HG03439 (cell line): ENCODE measurements at regions not wholly inside any gene's neighbourhood (a gene's known extent, or its start where the extent isn't known, plus 50 kb on each side); places are given as distances from the start of the nearest gene placed in this dataset.

Experiments
- ATAC-seq: cut with Tn5 transposase; IDR thresholded peaks from one replicate; pipeline ENCODE4 v1.9.1; 2021; ENCODE audit warnings: mild to moderate bottlenecking, moderate library complexity; ENCODE audit not compliant: unreplicated experiment

DNA sequence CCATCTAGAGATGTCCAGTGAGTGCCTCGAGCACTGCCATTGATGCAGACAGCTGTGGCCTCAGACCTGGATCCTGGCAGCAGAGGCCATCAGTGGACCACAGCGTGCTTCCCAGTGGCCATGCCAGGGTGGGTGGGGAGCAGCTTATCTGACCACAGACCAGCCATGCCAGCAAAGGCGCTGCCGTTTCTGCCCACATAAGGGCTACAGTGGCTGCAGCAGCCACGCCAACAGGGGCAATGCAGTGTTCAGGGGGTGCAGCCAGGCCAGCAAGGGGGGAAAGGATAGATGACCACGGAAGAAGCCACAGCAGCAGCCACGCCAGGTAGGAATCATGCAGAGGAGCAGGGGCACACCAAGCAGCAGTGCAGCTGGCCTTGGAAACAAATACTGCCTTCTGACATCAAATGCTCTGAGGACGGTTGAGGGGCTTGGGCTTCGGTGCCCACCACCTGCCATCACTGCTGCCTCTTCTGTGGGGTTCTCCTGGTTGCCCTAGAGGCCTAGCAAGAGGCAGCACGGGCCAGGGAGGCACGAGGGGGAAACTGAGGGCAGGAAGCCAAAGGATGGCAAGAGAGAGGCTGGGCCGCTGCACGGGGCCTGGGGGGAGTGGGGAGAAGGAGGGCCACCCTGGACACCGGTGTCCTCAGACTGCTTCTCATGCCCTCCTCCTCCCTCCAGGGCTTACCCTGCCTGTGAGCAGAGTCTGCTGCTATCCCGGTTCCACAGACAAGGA lies 94.7 kb upstream of the RUNX3 start:
- ATAC-seq = no peak

DNA sequence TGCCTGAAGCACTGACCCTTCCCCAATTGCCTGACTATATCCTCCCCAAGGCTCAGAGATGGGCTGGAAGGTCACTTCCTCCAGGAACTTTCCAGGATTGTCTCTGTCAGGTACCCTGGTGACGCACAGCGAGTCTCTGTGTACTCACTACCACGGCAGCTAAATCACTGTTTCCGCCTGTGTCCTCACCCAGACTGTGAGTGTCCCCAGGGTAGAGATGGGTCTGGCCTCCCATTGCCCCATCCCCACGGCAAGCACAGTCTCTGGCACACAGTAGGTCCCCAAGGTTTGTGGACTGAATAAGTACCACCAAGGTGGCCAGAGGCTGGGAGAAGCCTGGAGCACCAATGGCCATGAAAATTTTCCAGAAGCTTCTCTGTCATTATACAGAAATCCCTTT lies 93.8 kb upstream of the RUNX3 start:
- no peak for ATAC-seq

DNA sequence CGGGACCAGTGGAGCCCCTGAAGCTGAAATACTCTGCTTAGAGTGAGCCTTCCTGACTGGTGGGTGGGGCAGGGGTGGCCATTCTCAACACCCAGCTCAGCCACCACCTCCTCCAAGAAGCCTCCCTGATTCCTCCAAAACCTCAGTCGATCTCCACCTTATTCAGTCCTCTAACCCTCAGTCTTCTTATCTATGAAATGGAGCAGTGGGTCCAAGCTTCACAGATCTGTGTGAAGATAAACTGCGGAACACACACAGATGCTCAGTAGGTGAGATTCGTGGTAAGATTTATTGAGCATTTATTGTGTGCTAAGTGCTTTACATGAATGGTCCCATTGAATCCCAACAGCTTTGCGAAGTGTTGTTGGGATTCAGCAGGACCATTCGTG lies 93.1 kb upstream of the RUNX3 start:
- no peak for ATAC-seq

DNA sequence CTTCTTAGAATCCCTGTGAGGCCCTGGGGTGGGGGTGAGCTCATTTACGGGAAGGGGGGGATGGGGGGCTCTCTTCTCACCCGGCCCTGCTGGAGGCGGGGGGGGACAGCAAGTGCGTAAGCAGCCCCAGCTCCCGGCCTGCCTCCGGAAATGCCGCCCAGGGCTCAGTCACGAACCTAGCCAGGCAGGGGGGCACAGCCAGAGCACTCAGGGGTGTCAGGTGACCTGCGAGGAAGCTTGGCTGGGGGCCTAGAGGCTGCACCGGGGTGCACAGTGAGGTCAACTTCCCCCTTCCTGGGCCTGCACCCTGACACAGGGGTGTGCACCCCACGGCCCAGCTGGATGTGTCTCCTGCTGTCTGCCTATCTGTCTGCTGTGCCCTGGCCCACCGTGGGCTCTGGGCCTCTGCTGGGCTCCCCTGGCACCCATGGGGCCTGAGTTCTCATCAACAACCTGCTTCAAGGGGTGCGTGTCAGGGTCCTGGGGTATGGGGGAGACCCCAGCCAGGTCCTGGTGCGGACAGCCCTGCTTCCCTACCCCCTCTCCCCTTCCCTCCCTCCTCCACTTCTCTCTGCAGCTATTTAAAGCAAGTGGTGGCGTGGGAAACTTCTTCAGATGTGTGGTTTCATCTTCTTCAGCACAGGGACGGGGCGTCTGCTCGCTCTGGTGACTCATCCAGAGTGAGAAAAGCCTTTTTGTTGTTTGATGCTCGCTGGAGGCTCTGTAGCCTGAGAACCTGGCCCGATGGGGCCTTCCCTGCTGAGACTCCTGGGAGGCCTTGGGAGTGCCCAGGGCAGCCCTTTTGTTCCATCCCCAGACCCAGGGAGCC lies 92.5 kb upstream of the RUNX3 start:
- ATAC-seq = peak; percentile 79

DNA sequence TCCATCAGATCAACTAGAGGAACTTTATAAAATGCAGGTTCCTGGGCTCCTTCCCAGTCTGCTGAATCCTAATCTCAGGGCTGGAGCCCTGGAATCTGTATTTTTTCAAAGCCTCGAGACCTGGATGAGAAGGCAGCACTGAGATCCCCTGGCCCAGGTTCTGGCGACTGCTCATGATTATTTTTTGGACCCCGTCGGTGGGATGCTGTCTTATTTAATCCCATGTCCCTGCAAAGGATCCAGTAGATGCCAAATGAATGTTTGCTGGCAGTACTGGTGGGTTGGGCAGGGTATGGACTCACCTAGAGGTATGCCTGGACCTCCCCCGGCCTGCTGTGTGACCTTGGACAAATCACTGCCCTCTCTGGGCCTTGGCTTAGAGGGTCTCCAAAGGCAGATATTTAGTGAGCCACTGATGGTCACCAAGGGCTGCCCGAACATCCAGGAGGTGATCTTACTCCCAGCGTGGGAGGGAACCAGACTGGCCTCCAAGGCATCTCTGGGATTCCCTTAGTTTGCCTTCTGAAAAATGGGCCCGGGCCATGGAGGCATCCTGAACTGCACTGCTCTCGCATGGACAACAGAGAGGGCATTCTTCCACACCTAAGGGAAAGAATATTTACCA lies 91.6 kb upstream of the RUNX3 start:
- ATAC-seq = no peak

DNA sequence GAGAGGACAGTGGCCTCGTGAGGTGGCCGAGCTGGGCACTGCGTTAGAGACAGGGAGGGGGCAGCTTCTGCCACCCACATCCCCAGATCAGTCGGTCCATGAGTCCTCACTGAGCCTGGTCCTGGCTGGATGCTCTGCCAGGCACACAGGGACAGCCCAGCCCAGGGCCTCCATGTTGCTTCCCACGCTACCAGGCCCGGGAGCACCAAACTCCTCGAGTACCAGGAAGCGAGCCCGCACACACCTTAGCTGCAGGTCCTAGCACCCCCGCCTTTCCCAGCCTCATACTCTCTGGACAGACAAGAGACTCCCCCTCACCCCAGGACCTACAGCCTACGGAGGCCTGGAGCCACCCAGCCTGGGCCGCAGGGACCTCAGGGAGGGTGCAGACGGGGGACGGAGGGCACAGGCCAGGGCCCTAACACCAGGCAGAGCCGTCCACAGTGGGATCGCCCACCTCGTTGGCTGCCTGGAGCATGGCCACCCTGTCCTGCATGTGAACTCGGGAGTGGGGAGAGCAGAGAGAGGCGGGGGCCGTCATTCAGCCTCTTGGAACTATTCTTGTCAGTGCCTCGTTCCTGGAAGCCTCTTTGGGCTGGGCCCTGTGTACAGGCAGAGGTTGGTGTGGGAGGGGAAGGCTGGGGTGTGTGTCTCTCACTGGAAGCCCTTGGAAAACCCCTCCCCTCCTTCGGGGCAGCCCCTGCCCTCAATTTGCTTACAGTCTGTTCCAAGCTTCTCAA lies 90.9 kb upstream of the RUNX3 start:
- ATAC-seq = no peak

DNA sequence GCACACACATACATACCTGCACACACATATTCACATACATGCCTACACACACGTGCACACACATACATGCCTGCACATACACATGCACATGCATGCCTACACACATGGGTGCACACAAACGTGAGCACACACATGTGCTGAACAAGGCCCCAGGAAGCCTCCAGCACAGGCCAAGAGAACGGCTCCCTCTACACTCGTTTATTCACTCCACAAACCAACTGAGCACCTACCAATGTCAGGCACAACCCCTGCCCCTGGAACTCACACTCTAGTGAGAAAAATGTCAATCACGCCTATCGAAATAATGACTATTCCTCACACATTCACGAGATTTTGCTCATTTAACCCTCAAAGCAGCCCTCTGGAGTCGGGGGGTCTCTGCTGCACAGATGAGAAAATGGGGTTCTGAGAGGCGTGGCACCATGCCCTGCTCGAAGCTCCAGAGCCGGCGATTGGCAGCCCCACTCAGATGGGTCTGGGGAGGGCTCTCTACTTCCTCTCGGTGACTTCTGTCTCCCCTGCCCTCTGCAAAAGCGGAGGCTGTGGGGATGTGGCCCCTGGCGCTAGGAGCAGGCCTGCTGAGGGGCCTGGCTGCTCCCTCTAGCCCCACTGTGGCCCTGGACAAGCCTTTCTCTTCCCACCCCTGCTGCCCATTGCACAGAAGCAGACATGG lies 90.2 kb upstream of the RUNX3 start:
- no peak for ATAC-seq

DNA sequence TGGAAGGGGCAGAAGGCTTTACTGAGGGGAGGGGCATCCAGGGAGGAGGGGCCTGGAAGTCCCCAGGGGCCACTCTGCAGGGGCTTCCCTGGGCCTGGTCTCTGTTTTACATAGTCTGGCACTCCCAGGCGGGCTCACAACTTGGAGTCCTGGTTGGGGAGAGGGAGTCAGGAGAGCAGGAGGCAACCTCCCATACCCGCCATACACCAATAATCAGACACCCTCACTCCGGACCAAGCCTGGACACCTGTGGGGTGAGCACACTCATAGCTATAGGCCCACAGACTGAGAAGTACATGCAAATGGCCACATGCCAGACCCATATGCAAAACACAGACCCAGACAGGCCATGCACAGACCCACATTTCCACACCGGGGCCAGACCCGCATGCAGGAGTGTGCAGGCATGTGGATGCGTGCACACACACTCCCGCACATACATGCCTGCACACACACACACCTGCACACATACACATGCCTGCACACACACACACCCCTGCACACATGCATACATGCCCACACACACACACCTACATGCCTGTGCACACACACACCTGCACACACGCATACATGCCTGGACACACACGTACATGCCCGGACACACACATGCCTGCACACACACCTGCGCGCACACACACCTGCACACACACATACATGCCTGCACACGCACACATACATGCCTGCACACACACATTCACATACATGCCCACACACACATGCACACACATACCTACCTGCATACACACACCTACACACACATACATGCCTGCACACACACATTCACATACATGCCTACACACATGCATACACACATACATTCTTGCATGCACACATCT lies 89.5 kb upstream of the RUNX3 start:
- peak; percentile 42 for ATAC-seq

DNA sequence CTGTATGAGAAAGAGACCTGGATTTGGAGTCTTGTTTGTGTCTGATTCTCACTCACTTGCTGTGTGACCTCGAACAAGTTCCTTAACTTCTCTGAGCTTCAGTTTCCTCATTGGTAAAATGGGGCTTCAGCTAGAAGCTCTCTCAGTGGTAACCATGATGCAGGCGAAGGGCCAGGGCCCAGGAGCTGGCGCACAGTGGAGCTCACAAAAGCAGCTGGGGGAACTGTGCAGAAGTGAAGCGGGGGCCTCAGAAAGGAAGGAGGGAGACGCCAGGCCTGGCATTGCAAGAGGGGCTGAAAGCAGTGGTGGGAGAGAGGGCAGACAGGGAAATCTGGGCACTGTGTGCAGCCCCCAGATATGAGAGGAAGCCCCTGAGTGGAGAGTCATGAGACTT lies 88.9 kb upstream of the RUNX3 start:
- ATAC-seq = no peak

DNA sequence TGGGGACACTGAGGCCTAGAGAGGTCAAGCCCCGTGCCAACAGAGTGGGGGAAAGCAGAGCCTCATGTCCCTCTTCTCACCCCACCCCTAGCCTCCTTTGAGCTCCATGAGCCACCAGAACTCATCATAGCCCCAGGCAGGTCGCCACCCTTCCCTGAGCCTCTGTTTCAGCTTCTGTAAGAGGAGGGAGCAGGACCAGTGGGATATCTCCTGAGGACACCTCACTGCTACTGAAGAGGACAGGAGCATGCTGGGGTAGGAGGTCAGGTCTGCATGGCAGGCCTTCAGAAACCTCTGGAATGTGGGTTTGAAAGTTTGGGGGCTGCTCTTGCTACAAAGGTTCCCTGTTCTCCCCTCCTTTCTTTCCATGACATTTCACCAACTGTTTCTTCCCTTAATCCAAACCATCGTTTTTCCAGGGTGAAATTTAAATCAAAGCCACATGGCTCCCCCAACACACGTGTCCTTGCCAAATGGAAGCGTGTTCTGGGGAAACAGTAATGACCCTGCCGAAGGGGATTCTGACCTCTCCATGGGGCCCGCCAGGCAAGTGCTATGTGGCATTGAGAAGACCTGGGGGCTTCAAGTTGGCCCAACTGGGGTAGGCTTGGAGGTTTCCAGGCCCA lies 88.1 kb upstream of the RUNX3 start:
- ATAC-seq = no peak

DNA sequence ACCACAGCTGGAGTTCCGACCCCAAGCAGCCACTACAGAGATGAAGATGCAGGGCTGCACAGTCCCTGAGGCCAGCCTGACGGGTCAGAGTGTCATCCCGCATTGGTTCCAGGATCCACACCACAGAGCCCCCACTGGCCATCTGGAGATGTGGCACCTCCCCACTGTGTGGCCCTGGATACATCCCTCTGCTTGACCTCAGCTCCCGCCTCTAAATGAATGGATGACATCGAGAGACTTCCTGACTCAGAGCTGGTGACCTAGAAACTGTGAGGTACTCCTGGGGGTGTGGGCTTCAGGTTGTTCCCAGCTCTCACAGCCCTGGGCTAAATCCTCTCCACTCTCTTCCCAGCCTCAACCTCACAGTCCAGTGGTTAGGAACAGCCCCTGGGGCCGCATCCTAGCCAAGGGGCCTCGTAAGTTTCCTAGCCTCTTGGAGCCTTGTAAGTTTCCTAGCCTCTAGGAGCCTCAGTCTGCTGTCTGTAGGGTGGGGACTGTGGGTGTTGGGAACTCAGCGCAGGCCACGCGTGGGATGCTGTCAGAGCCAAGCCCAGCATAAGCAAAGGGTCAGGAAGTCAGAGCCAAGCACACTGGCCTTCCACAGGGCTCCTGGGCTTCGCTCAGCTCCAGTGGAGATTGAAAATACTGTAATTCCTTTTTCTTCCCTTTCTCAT lies 87.5 kb upstream of the RUNX3 start:
- ATAC-seq = no peak

DNA sequence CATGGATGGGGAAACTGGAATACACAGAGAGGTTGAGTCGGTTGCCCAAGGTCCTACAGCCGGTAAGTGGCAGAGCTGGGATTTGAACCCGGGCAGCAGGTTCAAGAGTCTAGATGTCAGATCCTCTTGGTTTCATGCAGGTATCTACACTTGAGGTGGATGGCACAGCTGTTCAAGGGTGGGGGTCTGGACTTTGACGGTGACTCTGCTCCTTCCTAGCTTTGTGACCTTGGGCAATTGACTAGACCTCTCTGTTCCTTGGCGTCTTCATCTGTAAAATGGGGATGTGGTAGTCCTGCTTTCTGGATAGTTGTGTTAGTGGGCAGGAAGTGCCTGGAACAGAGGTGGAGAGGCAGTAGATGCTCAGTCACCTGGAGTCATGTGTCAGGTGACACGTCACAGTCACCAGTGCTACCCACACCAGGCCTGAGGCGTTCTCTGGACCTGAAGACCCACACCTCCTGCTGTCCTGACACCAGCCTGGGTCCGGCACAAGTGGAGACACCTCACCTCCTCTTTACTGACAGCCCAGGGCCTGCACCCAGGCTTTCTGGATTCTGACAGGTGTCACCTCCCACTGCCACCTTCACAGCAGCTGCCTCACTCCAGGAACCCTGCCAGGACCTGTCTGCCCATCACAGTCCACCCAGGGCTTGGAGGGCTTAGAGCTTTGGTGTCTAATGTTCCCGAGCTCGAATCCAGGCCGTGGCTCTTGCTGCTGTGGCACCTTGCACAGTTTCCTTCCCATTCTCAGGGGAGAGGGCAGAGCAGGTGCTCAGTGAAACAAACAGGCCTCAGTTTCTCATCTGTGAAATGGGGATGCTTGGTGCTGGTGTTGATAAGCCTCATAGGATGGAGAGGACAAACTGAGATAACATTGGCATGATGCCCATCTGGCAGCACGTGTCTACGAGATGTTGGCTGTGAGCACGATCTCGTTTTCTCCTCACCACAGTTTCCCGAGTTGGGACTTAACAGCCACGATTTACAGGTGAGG lies 83.2 kb upstream of the RUNX3 start:
- no peak for ATAC-seq

DNA sequence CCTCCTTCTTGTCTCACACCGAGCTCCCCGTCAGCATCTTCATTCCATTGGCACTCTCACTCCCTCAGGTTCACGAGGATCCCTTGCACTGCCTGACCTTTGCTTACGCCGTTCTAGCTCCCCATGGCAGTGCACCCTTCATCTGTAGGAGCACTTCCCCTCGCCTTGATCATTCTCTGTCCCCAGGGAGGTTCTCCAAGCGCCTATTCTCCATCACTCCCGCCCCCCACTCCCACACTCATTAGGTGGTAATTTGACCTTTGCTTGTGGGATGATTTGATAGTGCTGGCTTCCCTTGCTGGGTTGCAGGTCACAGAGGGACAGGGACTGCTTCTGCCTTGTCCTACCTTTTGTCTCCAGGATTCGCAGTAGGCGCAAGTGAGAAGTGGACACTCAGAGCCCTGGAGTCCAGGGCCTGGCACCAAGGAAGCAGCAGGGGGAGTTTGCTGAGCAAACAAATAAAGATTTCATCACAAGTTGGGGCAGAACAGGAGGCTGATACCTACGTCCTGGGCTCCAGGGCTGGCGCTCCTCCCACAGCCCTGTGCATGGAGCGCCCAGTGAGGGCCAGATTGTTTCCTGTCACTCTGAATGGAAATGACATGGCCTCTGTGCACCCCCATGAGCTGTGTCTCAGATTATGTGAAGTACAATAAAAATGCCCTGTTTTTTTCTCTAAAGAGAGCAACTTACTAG lies 82.0 kb upstream of the RUNX3 start:
- ATAC-seq = no peak

DNA sequence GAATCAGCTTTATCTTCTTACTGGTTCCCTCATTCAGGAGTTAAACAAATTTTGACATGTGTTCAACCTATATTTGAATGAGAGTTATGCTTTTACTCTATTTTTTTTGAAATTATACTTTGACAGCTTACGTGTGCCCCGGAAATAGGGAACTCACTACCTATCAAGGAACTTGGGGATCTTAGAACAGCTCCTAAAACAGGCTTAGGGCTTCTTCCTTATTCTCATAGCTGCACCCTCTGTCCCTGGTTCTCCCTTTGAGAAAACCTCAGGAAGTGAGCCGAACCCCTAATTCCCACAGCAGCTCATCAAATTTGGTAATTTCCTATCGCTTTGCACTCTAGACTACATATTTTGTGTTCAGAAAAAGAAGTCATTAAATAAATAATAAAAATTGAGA lies 81.2 kb upstream of the RUNX3 start:
- no peak for ATAC-seq

DNA sequence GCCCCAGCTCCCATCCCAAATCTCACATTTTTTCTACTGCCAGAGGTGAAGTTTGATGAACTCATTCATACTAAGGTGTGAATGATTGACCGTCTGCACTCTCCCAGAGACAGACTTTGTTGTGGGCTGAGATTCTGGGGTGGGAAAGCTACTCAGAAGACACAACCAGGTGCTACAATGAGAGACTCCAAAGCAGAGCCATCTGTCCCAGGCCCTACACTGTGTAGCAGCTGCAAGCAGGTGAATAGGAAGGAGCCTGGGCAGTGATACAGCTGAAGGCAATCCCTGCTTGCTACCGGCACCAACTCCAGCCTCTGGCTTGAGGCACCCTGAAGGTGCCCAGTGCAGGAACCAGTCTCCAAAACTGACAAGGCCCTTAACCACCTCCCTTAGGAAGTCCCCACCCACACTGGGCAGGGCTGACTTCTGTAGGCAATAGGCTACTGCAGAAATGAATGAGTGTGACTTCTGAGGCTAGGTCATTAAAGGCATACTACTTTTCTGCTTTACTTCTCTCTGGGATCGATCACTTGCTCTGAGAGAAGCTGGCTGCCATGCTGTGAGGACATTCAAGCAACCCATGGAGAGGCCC lies 79.7 kb upstream of the RUNX3 start:
- no peak for ATAC-seq

DNA sequence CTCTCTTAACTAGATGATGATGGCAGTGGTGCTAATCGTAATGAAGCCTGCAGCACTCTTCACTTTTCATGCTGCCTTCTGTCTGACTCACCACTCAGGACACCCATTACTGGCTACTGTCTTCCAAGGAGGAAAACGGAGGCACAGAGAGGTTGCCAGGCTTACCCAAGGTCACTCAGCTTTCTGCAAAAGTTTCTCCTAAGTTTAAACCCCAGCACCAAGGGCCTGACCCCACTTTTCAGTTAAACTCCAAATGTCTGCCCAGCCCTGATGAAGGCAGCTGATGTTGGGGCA lies 78.1 kb upstream of the RUNX3 start:
- ATAC-seq = no peak
